Neutrophil (primary cell): ENCODE measurements at regions not wholly inside any gene's neighbourhood (a gene's known extent, or its start where the extent isn't known, plus 50 kb on each side); places are given as distances from the start of the nearest gene placed in this dataset.

Source experiments
- H3K27ac ChIP-seq: fragments of 200-600 bp; sonication (generic); 2 replicates; pipeline ENCODE4 v1.5.1; 2016; ENCODE audit warnings: mild to moderate bottlenecking, moderate library complexity
- H3K27me3 ChIP-seq: fragments of 200-600 bp; sonication (generic); 2 replicates; pipeline ENCODE4 v1.6.0; 2016; ENCODE audit warnings: mild to moderate bottlenecking
- H3K36me3 ChIP-seq: fragments of 200-600 bp; sonication (generic); 2 replicates; pipeline ENCODE4 v1.5.1; 2017
- H3K4me1 ChIP-seq, 2 experiments: fragments of 200-600 bp in 1 of 2; sonication (generic) in 1 of 2; 1 replicate in 1 of 2; 2 replicates in 1 of 2; pipeline versions ENCODE4 v1.5.1 to v1.6.1; 2013 to 2016; ENCODE audit warnings: low read depth in 1 of 2, low read length in 1 of 2, mild to moderate bottlenecking in 1 of 2, moderate library complexity in 1 of 2; ENCODE audit not compliant: control insufficient read depth in 1 of 2, insufficient read depth in 1 of 2
- H3K4me3 ChIP-seq, 2 experiments: fragments of 200-600 bp in 1 of 2; sonication (generic) in 1 of 2; 1 replicate in 1 of 2; 2 replicates in 1 of 2; pipeline ENCODE4 v1.5.1; 2013 to 2016; ENCODE audit warnings: low read depth in 1 of 2, low read length in 1 of 2, mild to moderate bottlenecking in 1 of 2, moderate library complexity in 1 of 2
- H3K9me3 ChIP-seq: fragments of 200-600 bp; sonication (generic); 2 replicates; pipeline ENCODE4 v1.5.1; 2016
- CTCF ChIP-seq: fragments of 200-600 bp; sonication (generic); IDR thresholded peaks from 2 replicates; pipeline ENCODE4 v1.5.1; 2016; ENCODE audit warnings: antibody characterized with exemption

GRCh38 chr18:78554944-78555608 lies 424.5 kb upstream of the SALL3 start:
- Histone ChIP-seq H3K4me1 (no peaks in the 10 kb centered on the region), H3K4me3 (no peak overlapping the region), H3K36me3 (no peaks in the 10 kb centered on the region), H3K27ac (no peak overlapping the region), H3K27me3 (no peaks in the 10 kb centered on the region), H3K9me3 (no peaks in the 10 kb centered on the region)
- TF ChIP-seq CTCF, result no peak

- Histone ChIP-seq H3K27me3 (no peaks in the 10 kb centered on the region), H3K4me1 (no peaks in the 10 kb centered on the region), H3K4me3 (no peak overlapping the region), H3K36me3 (no peaks in the 10 kb centered on the region), H3K27ac (no peak overlapping the region), H3K9me3 (no peaks in the 10 kb centered on the region)
- TF ChIP-seq CTCF, result no peak
Measured at GRCh38 chr18:78557371-78557770, 422.2 kb upstream of the SALL3 start.

- H3K27ac ChIP-seq, result no peak overlapping the region
Measured at GRCh38 chr18:78558101-78558810, 421.4 kb upstream of the SALL3 start.

GRCh38 chr18:78558948-78559347 lies 420.7 kb upstream of the SALL3 start:
- TF ChIP-seq CTCF, result no peak
- H3K4me3 ChIP-seq, result no peak overlapping the region
- no peaks in the 10 kb centered on the region for H3K36me3 ChIP-seq
- H3K27me3 ChIP-seq, result no peaks in the 10 kb centered on the region
- H3K9me3 ChIP-seq, result no peaks in the 10 kb centered on the region
- no peaks in the 10 kb centered on the region for H3K4me1 ChIP-seq
- no peak overlapping the region for H3K27ac ChIP-seq

More at GRCh38 chr18:78558101-78558810, 421.4 kb upstream of the SALL3 start:
- no peak for TF ChIP-seq CTCF
- H3K9me3 ChIP-seq, result no peaks in the 10 kb centered on the region
- no peaks in the 10 kb centered on the region for H3K27me3 ChIP-seq
- no peak overlapping the region for H3K4me3 ChIP-seq
- no peaks in the 10 kb centered on the region for H3K4me1 ChIP-seq
- H3K36me3 ChIP-seq, result no peaks in the 10 kb centered on the region

GRCh38 chr18:78559584-78559983 lies 420.0 kb upstream of the SALL3 start:
- Histone ChIP-seq H3K9me3 (no peaks in the 10 kb centered on the region), H3K27me3 (no peaks in the 10 kb centered on the region), H3K4me3 (no peak overlapping the region), H3K36me3 (no peaks in the 10 kb centered on the region), H3K27ac (no peak overlapping the region), H3K4me1 (no peaks in the 10 kb centered on the region)
- TF ChIP-seq CTCF, result no peak
